A549 (cell line): ENCODE measurements at regions not wholly inside any gene's neighbourhood (a gene's known extent, or its start where the extent isn't known, plus 50 kb on each side); places are given as distances from the start of the nearest gene placed in this dataset.

Experiments used
- ATAC-seq, 2 experiments: fragments of 200-7000 bp in 1 of 2; fragments of >200 bp in 1 of 2; cut with Nextera tagmentation in 1 of 2; cut with Tn5 transposase in 1 of 2; 3 replicates each; pipeline versions ENCODE4 v1.8.0 to v1.9.1; 2018 to 2020; ENCODE audit warnings: mild to moderate bottlenecking in 1 of 2, moderate library complexity in 1 of 2
- CTCF ChIA-PET: fragments of 300-600 bp; sonication (Branson Sonifier 250); formaldehyde crosslinking; extraction: SDS; loops from one replicate; lab custom pipeline; 2021; ENCODE audit warnings: antibody characterized with exemption, inconsistent platforms; lab: Yijun Ruan, JAX
- POLR2A ChIA-PET: fragments of 350-600 bp; formaldehyde crosslinking; extraction: SDS; loops from one replicate; lab custom pipeline; 2021; ENCODE audit warnings: antibody characterized with exemption, inconsistent platforms; lab: Yijun Ruan, JAX
- DNase-seq, 2 experiments: peaks; one replicate each; pipeline versions ENCODE4 v3.0.0 to v3.0.0-alpha.2; 2011 to 2016; ENCODE audit warnings: low read depth in 1 of 2, low spot score in 1 of 2
- FAIRE-seq: peaks from 2 replicates; lab custom pipeline; 2011; peaks lifted over from hg19 to GRCh38; lab: Jason Lieb, UNC
- H3K27ac ChIP-seq, 2 experiments: fragments of >200 bp; sonication (Bioruptor Twin); formaldehyde crosslinking; 3 replicates each; pipeline ENCODE4 v1.5.1; 2016 to 2017
- H3K4me1 ChIP-seq: fragments of >200 bp; sonication (Bioruptor Twin); formaldehyde crosslinking; 3 replicates; pipeline ENCODE4 v1.6.1; 2016
- H3K4me2 ChIP-seq: fragments of >200 bp; sonication (Bioruptor Twin); formaldehyde crosslinking; 3 replicates; pipeline ENCODE4 v1.6.1; 2016
- H3K4me3 ChIP-seq: fragments of >200 bp; sonication (Bioruptor Twin); formaldehyde crosslinking; 3 replicates; pipeline ENCODE4 v1.5.1; 2016
- H3K9me3 ChIP-seq: fragments of >200 bp; sonication (Bioruptor Twin); formaldehyde crosslinking; 3 replicates; pipeline ENCODE4 v1.6.1; 2016
- ATOH8 ChIP-seq: fragments of 250-450 bp; sonication (Bioruptor Pico); IDR thresholded peaks from 2 replicates; pipeline ENCODE4 v1.5.0; 2020; ENCODE audit warnings: low read depth, mild to moderate bottlenecking, moderate library complexity
- BCL3 ChIP-seq: fragments of >200 bp; sonication (Bioruptor Twin); formaldehyde crosslinking; IDR thresholded peaks from 3 replicates; pipeline ENCODE4 v1.6.1; 2016
- CHD2 ChIP-seq: fragments of 150-350 bp; IDR thresholded peaks from 2 replicates; pipeline ENCODE4 v1.6.1; 2014; ENCODE audit warnings: low read length; ENCODE audit not compliant: partially characterized antibody
- CHD4 ChIP-seq: fragments of 200-600 bp; sonication (generic); IDR thresholded peaks from 2 replicates; pipeline ENCODE4 v1.6.1; 2016; ENCODE audit warnings: antibody characterized with exemption, mild to moderate bottlenecking, borderline replicate concordance
- CTCF ChIP-seq: fragments of >200 bp; sonication (Bioruptor Twin); formaldehyde crosslinking; IDR thresholded peaks from 3 replicates; pipeline ENCODE4 v1.5.1; 2016
- EHMT2 ChIP-seq: fragments of 200-600 bp; sonication (generic); IDR thresholded peaks from 2 replicates; pipeline ENCODE4 v1.6.1; 2016; ENCODE audit warnings: antibody characterized with exemption, low read depth, mild to moderate bottlenecking, moderate library complexity
- ESRRA ChIP-seq: fragments of 150-350 bp; IDR thresholded peaks from 2 replicates; pipeline ENCODE4 v1.6.1; 2014; ENCODE audit warnings: mild to moderate bottlenecking, low read length, borderline replicate concordance
- FOXS1 ChIP-seq: fragments of 250-450 bp; sonication (Bioruptor Pico); IDR thresholded peaks from 2 replicates; pipeline ENCODE4 v1.5.0; 2020; ENCODE audit warnings: mild to moderate bottlenecking, moderate library complexity
- HOXB13 ChIP-seq: fragments of 250-450 bp; sonication (Bioruptor Pico); IDR thresholded peaks from 2 replicates; pipeline ENCODE4 v1.5.0; 2020; ENCODE audit warnings: low read depth, mild to moderate bottlenecking, moderate library complexity
- HOXB5 ChIP-seq: fragments of 250-450 bp; sonication (Bioruptor Pico); IDR thresholded peaks from 2 replicates; pipeline ENCODE4 v1.5.0; 2020; ENCODE audit warnings: mild to moderate bottlenecking, moderate library complexity
- JUNB ChIP-seq: fragments of >200 bp; sonication (Bioruptor Twin); formaldehyde crosslinking; IDR thresholded peaks from 2 replicates; pipeline ENCODE4 v1.6.1; 2016
- MAFK ChIP-seq: fragments of 450-650 bp; IDR thresholded peaks from 2 replicates; pipeline ENCODE4 v1.6.1; 2014; ENCODE audit not compliant: partially characterized antibody
- NPAS2 ChIP-seq: fragments of 250-450 bp; sonication (Bioruptor Pico); IDR thresholded peaks from 2 replicates; pipeline ENCODE4 v1.8.0; 2022; ENCODE audit warnings: mild to moderate bottlenecking, moderate library complexity, borderline replicate concordance
- NR3C1 ChIP-seq: fragments of >200 bp; sonication (Bioruptor Twin); formaldehyde crosslinking; IDR thresholded peaks from 3 replicates; pipeline ENCODE4 v1.6.1; 2017
- PBX3 ChIP-seq: IDR thresholded peaks from 2 replicates; pipeline ENCODE4 v1.6.1; 2012
- POLR2AphosphoS2 ChIP-seq: conservative IDR thresholded peaks from 2 replicates; pipeline ENCODE4 v1.6.1; 2012; ENCODE audit warnings: low read length, improper control_type of control experiment, inconsistent platforms
- RAD21 ChIP-seq, 2 experiments: fragments of >200 bp in 1 of 2; sonication (Bioruptor Twin) in 1 of 2; formaldehyde crosslinking in 1 of 2; IDR thresholded peaks in 1 of 2; conservative IDR thresholded peaks in 1 of 2; 2 replicates in 1 of 2; 3 replicates in 1 of 2; pipeline ENCODE4 v1.6.1; 2012 to 2018; ENCODE audit warnings: inconsistent platforms in 1 of 2
- RARB ChIP-seq: fragments of 250-450 bp; sonication (Bioruptor Pico); IDR thresholded peaks from 2 replicates; pipeline ENCODE4 v1.8.0; 2021; ENCODE audit warnings: mild to moderate bottlenecking, moderate library complexity
- RNF2 ChIP-seq: fragments of 200-600 bp; sonication (generic); IDR thresholded peaks from 2 replicates; pipeline ENCODE4 v1.6.1; 2016; ENCODE audit warnings: low read depth, mild to moderate bottlenecking, antibody characterized with exemption, moderate library complexity, borderline replicate concordance
- TFCP2L1 ChIP-seq: fragments of 250-450 bp; sonication (Bioruptor Pico); IDR thresholded peaks from 2 replicates; pipeline ENCODE4 v1.5.0; 2021; ENCODE audit warnings: mild to moderate bottlenecking
- ZFP36 ChIP-seq: fragments of 450-650 bp; IDR thresholded peaks from 2 replicates; pipeline ENCODE4 v1.6.1; 2014; ENCODE audit warnings: borderline replicate concordance; ENCODE audit not compliant: partially characterized antibody
- ZSCAN20 ChIP-seq: fragments of 250-450 bp; sonication (Bioruptor Pico); IDR thresholded peaks from 2 replicates; pipeline ENCODE4 v1.8.0; 2022; ENCODE audit warnings: mild to moderate bottlenecking, moderate library complexity
- WGBS: methylation state at CpG from one replicate; pipeline ENCODE4 v1.1.6; 2017; ENCODE audit errors: missing lambda C conversion rate; 5-methylcytosine and 5-hydroxymethylcytosine counted together

GRCh38 chr10:128242641-128243040 lies 116.4 kb upstream of the MKI67 start:
- DNase-seq = peak in 1 of 2 experiments; percentile 11
- 70% methylated on average over 6 of the region's 10 CpGs for WGBS
- ChIA-PET CTCF (interaction anchor here (2.9 kb wide), 1 partner anchor 31 kb away, joined by 11 read pairs; no protein-coding TSS in a partner anchor), POLR2A (no interaction called here)
- FAIRE-seq = no peak
- Histone ChIP-seq H3K27ac (no peak overlapping the region), H3K4me3 (no peak overlapping the region), H3K9me3 (no peaks in the 10 kb centered on the region), H3K4me1 (no peaks in the 10 kb centered on the region), H3K4me2 (no peak overlapping the region)
- TF ChIP-seq ESRRA (no peak), NPAS2 (no peak), PBX3 (no peak), CHD4 (no peak), POLR2AphosphoS2 (no peak), BCL3 (no peak), ZSCAN20 (no peak), CTCF (no peak), HOXB5 (CRISPR knock-in tag) (no peak), RARB (no peak), NR3C1 (no peak), ATOH8 (no peak), TFCP2L1 (CRISPR knock-in tag) (no peak), FOXS1 (no peak), HOXB13 (no peak), RNF2 (no peak), CHD2 (no peak), RAD21 (conservative IDR thresholded peaks at IDR 0.05 in 1 of 2, IDR thresholded peaks at IDR 0.05 in 1 of 2) (no peak), EHMT2 (no peak), JUNB (no peak)
- ATAC-seq = peak in 1 of 2 experiments; percentile 69; a peak in 3 of 6 replicates

GRCh38 chr10:128245026-128245425 lies 118.8 kb upstream of the MKI67 start:
- no peak for FAIRE-seq
- no peak overlapping the region for H3K4me2 ChIP-seq
- no peak overlapping the region for H3K4me3 ChIP-seq
- ATAC-seq = no peak
- ChIA-PET CTCF (interaction anchor here (0.6 kb wide), 1 partner anchor 637 kb away, joined by 4 read pairs; no protein-coding TSS in a partner anchor), POLR2A (no interaction called here)
- DNase-seq = no peak
- H3K9me3 ChIP-seq = no peaks in the 10 kb centered on the region
- 14% methylated on average over 5 of the region's 5 CpGs for WGBS
- no peaks in the 10 kb centered on the region for H3K4me1 ChIP-seq
- no peak overlapping the region for H3K27ac ChIP-seq
- TF ChIP-seq MAFK = peak; percentile 65
- no peak for TF ChIP-seq ZFP36
